Activated CD4-positive, alpha-beta T cell treated with anti-CD3 and anti-CD28 coated beads, Interleukin-2, amount 50 U/mL, for 48 hours (primary cell): ENCODE measurements at regions not wholly inside any gene's neighbourhood (a gene's known extent, or its start where the extent isn't known, plus 50 kb on each side); places are given as distances from the start of the nearest gene placed in this dataset.

Source experiments
- DNase-seq, 2 experiments: peaks; one replicate each; pipeline ENCODE4 v3.0.0-alpha.2; 2020

GRCh38 chr6:168154263-168154917 is 75.4 kb upstream of the FRMD1 start:
- no peak for DNase-seq

- DNase-seq = no peak
Measured at GRCh38 chr6:168153553-168153952, 74.5 kb upstream of the FRMD1 start.

- DNase-seq = no peak
Measured at GRCh38 chr6:168152980-168153379, 74.0 kb upstream of the FRMD1 start.

GRCh38 chr6:168152306-168152963 is 73.4 kb upstream of the FRMD1 start:
- DNase-seq = no peak

GRCh38 chr6:168150551-168151320 is 71.7 kb upstream of the FRMD1 start:
- no peak for DNase-seq

GRCh38 chr6:168149015-168149414 is 70.0 kb upstream of the FRMD1 start:
- no peak for DNase-seq

GRCh38 chr6:168148231-168148849 is 69.3 kb upstream of the FRMD1 start:
- no peak for DNase-seq

- DNase-seq = no peak
Measured at GRCh38 chr6:168147205-168147738, 68.3 kb upstream of the FRMD1 start.

- DNase-seq = no peak
Measured at GRCh38 chr6:168145747-168146596, 67.0 kb upstream of the FRMD1 start.

GRCh38 chr6:168139121-168139520 is 60.1 kb upstream of the FRMD1 start:
- no peak for DNase-seq

GRCh38 chr6:168138436-168138835 is 59.4 kb upstream of the FRMD1 start:
- DNase-seq = no peak

- DNase-seq = no peak
Measured at GRCh38 chr6:168137024-168137423, 58.0 kb upstream of the FRMD1 start.

- DNase-seq = no peak
Measured at GRCh38 chr6:168136622-168137021, 57.6 kb upstream of the FRMD1 start.

- DNase-seq = no peak
Measured at GRCh38 chr6:168136001-168136400, 57.0 kb upstream of the FRMD1 start.

- no peak for DNase-seq
Measured at GRCh38 chr6:168134560-168135201, 55.7 kb upstream of the FRMD1 start.

- DNase-seq = no peak
Measured at GRCh38 chr6:168133687-168134559, 54.9 kb upstream of the FRMD1 start.

GRCh38 chr6:168133168-168133561 is 54.2 kb upstream of the FRMD1 start:
- DNase-seq = no peak

- DNase-seq = no peak
Measured at GRCh38 chr6:168132531-168133167, 53.6 kb upstream of the FRMD1 start.

GRCh38 chr6:168131464-168132415 is 52.7 kb upstream of the FRMD1 start:
- no peak for DNase-seq
